ENCODE measurements at regions not wholly inside any gene's neighbourhood (a gene's known extent, or its start where the extent isn't known, plus 50 kb on each side); places are given as distances from the start of the nearest gene placed in this dataset.

- no peaks in the 10 kb centered on the region for H3K36me3 Mint-ChIP-seq (ENCODE audit: low read depth)
- peaks cover 2% of the 10 kb centered on the region; the same call in 1 of the 2 replicates for H3K27me3 Mint-ChIP-seq (ENCODE audit: insufficient read depth)
- H3K4me3 Mint-ChIP-seq, result no peak overlapping the region
- H3K27ac Mint-ChIP-seq, result no peak overlapping the region
- no peak for DNase-seq
- peaks cover 4% of the 10 kb centered on the region; the same call in 1 of the 2 replicates for H3K9me3 Mint-ChIP-seq
- TF ChIP-seq CTCF (IDR thresholded peaks at IDR 0.05), result no peak
- no peaks in the 10 kb centered on the region for H3K4me1 Mint-ChIP-seq (ENCODE audit: low read depth)
Measured at GRCh38 chr1:192003295-192004077, 154.8 kb upstream of the RGS18 start.

- Mint-ChIP-seq H3K4me1 (ENCODE audit: low read depth) (no peaks in the 10 kb centered on the region), H3K36me3 (ENCODE audit: low read depth) (no peaks in the 10 kb centered on the region), H3K4me3 (no peak overlapping the region), H3K9me3 (peaks cover 4% of the 10 kb centered on the region; the same call in 1 of the 2 replicates), H3K27me3 (ENCODE audit: insufficient read depth) (peaks cover 2% of the 10 kb centered on the region; the same call in 1 of the 2 replicates), H3K27ac (no peak overlapping the region)
- no peak for DNase-seq
- TF ChIP-seq CTCF (IDR thresholded peaks at IDR 0.05), result no peak
Measured at GRCh38 chr1:192005976-192006375, 152.3 kb upstream of the RGS18 start.

- no peaks in the 10 kb centered on the region for H3K36me3 Mint-ChIP-seq (ENCODE audit: low read depth)
Measured at GRCh38 chr1:192008281-192008825, 149.9 kb upstream of the RGS18 start.

GRCh38 chr1:192010406-192010805 is 147.9 kb upstream of the RGS18 start:
- Mint-ChIP-seq H3K4me3 (no peak overlapping the region), H3K4me1 (ENCODE audit: low read depth) (no peaks in the 10 kb centered on the region), H3K27me3 (ENCODE audit: insufficient read depth) (peaks cover 2% of the 10 kb centered on the region; the same call in 1 of the 2 replicates), H3K9me3 (peaks cover 4% of the 10 kb centered on the region; the same call in 1 of the 2 replicates), H3K36me3 (ENCODE audit: low read depth) (no peaks in the 10 kb centered on the region), H3K27ac (no peak overlapping the region)
- no peak for DNase-seq
- TF ChIP-seq CTCF (IDR thresholded peaks at IDR 0.05), result no peak

More at GRCh38 chr1:192008281-192008825, 149.9 kb upstream of the RGS18 start:
- no peak for TF ChIP-seq CTCF (IDR thresholded peaks at IDR 0.05)
- Mint-ChIP-seq H3K9me3 (peaks cover 4% of the 10 kb centered on the region; the same call in 1 of the 2 replicates), H3K4me1 (ENCODE audit: low read depth) (no peaks in the 10 kb centered on the region), H3K27me3 (ENCODE audit: insufficient read depth) (peaks cover 2% of the 10 kb centered on the region; the same call in 1 of the 2 replicates), H3K27ac (no peak overlapping the region), H3K4me3 (no peak overlapping the region)
- no peak for DNase-seq

GRCh38 chr1:192011525-192011924 is 146.7 kb upstream of the RGS18 start:
- H3K4me1 Mint-ChIP-seq (ENCODE audit: low read depth), result no peaks in the 10 kb centered on the region
- H3K27me3 Mint-ChIP-seq (ENCODE audit: insufficient read depth), result no peaks in the 10 kb centered on the region
- TF ChIP-seq CTCF (IDR thresholded peaks at IDR 0.05), result no peak
- DNase-seq, result no peak
- no peak overlapping the region for H3K4me3 Mint-ChIP-seq
- no peak overlapping the region for H3K27ac Mint-ChIP-seq
- H3K36me3 Mint-ChIP-seq (ENCODE audit: low read depth), result no peaks in the 10 kb centered on the region
- peaks cover 7% of the 10 kb centered on the region for H3K9me3 Mint-ChIP-seq
